SK-N-SH (cell line): ENCODE measurements at regions not wholly inside any gene's neighbourhood (a gene's known extent, or its start where the extent isn't known, plus 50 kb on each side); places are given as distances from the start of the nearest gene placed in this dataset.

Experiments
- MAX ChIP-seq: IDR thresholded peaks from 2 replicates; pipeline ENCODE4 v1.4.0; 2012; ENCODE audit warnings: low read depth
- POLR2AphosphoS5 ChIP-seq: IDR thresholded peaks from 2 replicates; pipeline ENCODE4 v1.6.1; 2012; ENCODE audit warnings: low read depth, low read length
- REST ChIP-seq: IDR thresholded peaks from 2 replicates; pipeline ENCODE4 v1.6.1; 2012; ENCODE audit warnings: mild to moderate bottlenecking, low read depth, low read length, moderate library complexity
- TF ChIP-seq, protein P1 (sequence below): fragments of 200-600 bp; sonication (generic); IDR thresholded peaks from 2 replicates; pipeline ENCODE4 v1.6.1; 2017; ENCODE audit warnings: antibody characterized with exemption, mild to moderate bottlenecking, moderate library complexity

DNA sequence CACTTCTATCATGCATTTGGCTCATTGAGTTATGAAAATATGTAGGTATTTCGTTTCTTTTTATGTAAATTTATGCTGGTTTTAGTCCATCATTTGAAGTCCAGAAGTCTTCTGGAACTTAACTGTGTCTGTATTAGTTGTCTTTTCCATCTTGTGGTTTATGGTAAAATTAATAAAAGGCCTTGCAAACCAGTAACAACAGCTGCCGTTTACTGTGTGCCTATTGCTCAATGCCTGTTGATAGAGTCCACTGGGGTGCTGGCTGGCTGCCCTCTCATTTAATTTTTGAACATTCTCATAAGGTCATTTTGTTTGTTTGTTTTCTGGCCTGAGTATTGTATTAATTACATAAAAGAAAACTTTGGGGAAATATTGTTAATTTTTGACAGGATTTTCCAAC, 98.0 kb downstream of the NAA11 start:
- TF ChIP-seq, protein P1, sequence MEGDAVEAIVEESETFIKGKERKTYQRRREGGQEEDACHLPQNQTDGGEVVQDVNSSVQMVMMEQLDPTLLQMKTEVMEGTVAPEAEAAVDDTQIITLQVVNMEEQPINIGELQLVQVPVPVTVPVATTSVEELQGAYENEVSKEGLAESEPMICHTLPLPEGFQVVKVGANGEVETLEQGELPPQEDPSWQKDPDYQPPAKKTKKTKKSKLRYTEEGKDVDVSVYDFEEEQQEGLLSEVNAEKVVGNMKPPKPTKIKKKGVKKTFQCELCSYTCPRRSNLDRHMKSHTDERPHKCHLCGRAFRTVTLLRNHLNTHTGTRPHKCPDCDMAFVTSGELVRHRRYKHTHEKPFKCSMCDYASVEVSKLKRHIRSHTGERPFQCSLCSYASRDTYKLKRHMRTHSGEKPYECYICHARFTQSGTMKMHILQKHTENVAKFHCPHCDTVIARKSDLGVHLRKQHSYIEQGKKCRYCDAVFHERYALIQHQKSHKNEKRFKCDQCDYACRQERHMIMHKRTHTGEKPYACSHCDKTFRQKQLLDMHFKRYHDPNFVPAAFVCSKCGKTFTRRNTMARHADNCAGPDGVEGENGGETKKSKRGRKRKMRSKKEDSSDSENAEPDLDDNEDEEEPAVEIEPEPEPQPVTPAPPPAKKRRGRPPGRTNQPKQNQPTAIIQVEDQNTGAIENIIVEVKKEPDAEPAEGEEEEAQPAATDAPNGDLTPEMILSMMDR, result no peak
- no peak for TF ChIP-seq POLR2AphosphoS5
- no peak for TF ChIP-seq MAX
- no peak for TF ChIP-seq REST
